Fibroblast of mammary gland (primary cell): ENCODE measurements at regions not wholly inside any gene's neighbourhood (a gene's known extent, or its start where the extent isn't known, plus 50 kb on each side); places are given as distances from the start of the nearest gene placed in this dataset.
A peak's percentile ranks its signal among the peaks of the same experiment; 100 is the strongest.
"Not testable (repeated sequence)": the region's sequence is repeated elsewhere in the genome, so short reads cannot be mapped to it uniquely, and the experiment has no call there.

ENCODE experiments used
- DNase-seq: peaks from one replicate; pipeline ENCODE4 v3.0.0-alpha.2; 2010; ENCODE audit warnings: low read depth
- H3K4me3 ChIP-seq: 2 replicates; pipeline ENCODE4 v1.5.1; 2011; ENCODE audit warnings: low read depth, mild to moderate bottlenecking, low read length, moderate library complexity; ENCODE audit not compliant: control insufficient read depth
- CTCF ChIP-seq: conservative IDR thresholded peaks from 2 replicates; pipeline ENCODE4 v1.5.1; 2011; ENCODE audit warnings: low read depth, low read length, inconsistent platforms; ENCODE audit not compliant: control insufficient read depth, insufficient read depth

GRCh38 chr2:138267902-138268254, 233.7 kb upstream of the SPOPL start:
- DNase-seq, result no peak
- H3K4me3 ChIP-seq, result no peak overlapping the region
- no peak for TF ChIP-seq CTCF

DNA sequence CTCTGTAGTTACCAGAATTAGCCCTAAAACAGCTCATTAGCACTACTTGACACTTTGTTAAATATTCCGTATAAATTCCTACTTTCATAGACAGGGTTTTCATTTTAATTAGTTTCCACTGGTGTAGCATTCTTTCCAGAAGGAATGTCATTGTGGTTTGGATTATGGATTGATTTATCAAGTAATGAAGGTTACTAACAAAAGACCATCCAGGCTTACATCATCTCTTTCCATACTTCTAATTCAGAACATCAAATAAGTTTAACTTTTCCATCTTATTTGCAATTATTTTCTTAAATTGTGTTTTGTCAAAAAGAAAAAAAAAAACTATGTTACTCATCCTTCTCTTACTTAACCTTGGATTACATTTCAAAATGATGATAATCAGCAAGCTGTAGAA, 231.8 kb upstream of the SPOPL start:
- H3K4me3 ChIP-seq, result no peak overlapping the region
- no peak for TF ChIP-seq CTCF
- DNase-seq, result no peak

GRCh38 chr2:138271467-138271866, 230.1 kb upstream of the SPOPL start:
- TF ChIP-seq CTCF, result no peak
- H3K4me3 ChIP-seq, result no peak overlapping the region
- DNase-seq, result no peak

- DNase-seq, result no peak
- no peak for TF ChIP-seq CTCF
- H3K4me3 ChIP-seq, result no peak overlapping the region
Observed at GRCh38 chr2:138272524-138273195, 228.9 kb upstream of the SPOPL start.

DNA sequence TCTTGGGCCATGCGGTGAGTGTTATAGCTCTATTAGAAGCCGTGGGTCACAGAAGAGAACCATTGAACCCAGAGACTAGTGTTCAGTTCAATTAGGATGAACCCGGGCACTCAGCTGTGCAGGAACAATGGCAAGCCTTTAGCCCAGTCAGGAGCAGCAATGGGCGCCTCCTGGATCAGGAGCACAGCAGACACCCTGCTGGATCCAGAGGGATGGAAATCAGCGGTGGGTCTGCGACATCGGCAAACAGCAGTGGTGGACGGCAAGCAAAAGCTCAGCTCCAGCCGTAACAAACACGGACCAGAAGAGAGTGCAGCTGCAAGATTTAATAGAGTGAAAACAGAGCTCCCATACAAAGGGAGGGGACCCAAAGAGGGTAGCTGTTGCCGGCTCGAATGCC, 228.3 kb upstream of the SPOPL start:
- H3K4me3 ChIP-seq, DNase-seq: not testable (repeated sequence)

GRCh38 chr2:138274421-138275291, 226.9 kb upstream of the SPOPL start:
- peak; percentile 81 for DNase-seq
- no peak for TF ChIP-seq CTCF
- H3K4me3 ChIP-seq, result no peak overlapping the region

- DNase-seq, result no peak
- H3K4me3 ChIP-seq, result no peak overlapping the region
- no peak for TF ChIP-seq CTCF
Observed at GRCh38 chr2:138275292-138275690, 226.3 kb upstream of the SPOPL start.
